ENCODE measurements at regions not wholly inside any gene's neighbourhood (a gene's known extent, or its start where the extent isn't known, plus 50 kb on each side); places are given as distances from the start of the nearest gene placed in this dataset.
"Not testable (repeated sequence)": the region's sequence is repeated elsewhere in the genome, so short reads cannot be mapped to it uniquely, and the experiment has no call there.

DNA sequence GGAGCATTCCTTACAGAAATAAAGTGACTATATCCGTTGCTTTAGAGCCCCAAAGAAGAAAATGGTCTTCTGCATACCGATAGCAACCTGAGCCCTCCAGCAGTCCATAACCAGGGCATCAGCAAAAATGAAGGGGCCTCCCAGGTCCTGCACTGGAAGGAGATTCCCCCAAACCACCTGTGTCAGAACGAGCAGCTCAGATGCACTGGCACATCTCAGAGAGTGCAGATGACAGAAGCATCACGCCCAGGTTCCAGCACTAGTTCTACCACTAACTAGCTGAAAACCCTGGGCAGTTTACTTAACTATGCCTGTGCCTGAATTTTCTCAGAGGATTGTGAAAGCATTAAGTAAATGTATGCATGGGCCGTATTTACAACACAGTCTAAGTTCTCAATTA, 466.7 kb upstream of the MYT1L start:
- no peak for DNase-seq (ENCODE audit: low read depth)

DNA sequence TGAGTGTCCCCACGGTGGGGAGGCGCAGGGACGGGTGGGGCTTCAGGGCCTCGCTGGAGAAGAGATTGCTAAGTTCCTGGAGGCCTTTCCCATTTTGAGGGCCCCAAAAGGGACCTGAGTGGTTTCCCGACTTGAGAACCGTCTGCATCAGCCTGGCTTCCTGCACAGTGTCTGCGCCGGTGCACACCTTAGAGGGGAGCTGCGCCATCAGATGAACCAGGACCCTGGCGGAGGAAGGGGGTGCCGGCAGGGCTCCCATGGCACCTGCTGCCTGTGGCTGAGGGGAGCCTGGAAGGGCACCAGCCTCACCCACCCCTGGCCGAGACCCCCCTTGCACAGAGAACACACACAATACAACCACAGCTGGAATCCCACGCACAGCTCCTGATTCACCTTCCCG, 465.1 kb upstream of the MYT1L start:
- no peak for DNase-seq (ENCODE audit: low read depth)

DNA sequence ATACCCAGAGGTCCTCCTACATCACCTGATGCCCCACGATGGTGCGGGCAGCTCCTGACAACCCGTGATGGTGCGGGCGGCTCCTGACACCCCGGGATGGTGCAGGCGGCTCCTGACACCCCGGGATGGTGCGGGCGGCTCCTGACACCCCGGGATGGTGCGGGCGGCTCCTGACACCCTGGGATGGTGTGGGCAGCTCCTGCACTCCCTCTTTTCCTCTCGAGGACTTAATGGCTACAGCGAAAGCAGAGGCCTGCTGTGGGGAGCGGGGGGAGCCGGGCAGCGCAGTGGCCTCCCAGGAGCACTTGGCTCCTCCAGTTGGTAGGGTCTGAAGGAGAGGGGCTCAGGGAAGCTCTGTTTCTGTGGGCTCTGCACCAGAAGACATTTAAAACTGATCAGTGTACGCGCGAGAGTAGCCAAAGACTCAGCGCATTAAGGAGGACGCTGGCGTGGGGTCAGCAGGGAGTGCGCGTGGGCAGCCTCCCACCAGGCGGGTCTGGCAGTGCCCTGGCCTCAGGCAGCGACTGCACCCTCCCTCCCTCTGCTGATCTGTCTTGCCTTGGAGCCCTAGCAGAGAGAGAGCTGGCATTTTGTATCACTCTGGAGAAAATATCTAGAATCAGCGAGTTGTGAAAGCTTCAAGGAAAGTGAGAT, 464.5 kb upstream of the MYT1L start:
- no peak for DNase-seq (ENCODE audit: low read depth)

DNA sequence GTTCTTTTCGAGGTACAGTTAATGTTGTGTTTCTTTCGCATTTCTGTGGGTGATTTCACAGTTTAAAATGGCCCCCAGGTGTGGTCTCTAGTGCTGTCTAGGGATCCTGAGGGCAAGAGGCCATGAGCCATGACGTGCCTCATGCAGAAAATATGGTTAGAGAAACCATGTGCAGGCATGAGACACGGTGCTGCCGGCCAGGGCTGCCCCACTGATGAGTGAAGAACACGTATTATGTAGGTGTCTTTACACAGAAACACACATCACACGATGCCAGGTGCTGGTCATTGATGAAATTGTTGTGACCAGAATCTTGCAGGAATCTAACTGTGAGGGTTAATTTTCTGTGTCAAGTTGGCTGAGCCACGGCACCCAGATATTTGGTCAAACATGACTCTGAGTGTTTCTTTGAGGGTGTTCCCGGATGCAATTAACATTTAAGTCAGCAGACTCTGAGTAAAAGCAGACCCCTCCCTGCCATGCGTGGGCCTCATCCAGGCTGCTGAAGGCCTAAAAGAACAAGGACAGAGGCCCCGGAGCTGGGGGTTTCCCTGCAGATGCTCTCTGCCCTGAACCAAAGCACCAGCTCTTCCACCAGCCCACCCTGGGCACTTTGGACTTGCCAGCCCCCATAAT, 463.0 kb upstream of the MYT1L start:
- DNase-seq (ENCODE audit: low read depth) = no peak

DNA sequence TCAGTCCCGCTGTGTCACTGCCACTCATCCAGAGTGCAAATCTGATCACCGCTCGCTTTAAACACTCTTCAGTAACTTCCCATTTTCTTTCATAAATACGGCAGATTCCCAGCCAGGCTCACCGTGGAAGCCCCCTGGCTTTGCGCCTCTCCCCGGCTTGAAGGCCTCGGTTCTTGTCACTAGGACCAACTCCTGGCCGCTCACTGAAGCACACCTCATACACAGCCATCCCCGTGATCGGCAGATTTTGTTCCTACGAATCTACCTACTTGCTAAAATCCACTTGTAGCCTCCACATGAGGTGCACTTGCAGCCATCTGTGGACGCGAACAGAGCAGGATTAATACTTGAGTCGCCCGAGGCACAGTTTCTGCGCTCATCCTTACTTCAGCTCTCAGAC, 462.4 kb upstream of the MYT1L start:
- no peak for DNase-seq (ENCODE audit: low read depth)

DNA sequence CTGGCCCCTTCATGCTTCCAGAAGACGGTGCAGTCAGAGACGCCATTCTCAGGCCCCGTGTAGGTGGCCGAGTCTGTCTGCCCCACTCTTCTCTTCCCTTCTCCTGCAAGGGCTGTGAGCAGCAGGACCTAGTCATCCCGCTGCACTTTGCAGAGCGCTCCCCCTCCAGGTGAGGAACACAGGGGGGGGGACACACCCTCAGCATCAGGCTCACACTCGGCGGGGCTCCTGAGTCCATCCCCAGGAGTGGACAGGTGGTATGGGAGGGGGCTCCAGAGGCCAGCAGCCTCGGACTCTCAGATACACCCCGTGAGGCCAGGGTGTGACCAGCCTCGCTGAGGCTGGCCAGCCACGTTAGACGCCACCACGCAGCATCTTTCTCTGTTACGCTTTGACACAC, 460.5 kb upstream of the MYT1L start:
- DNase-seq (ENCODE audit: low read depth) = no peak

DNA sequence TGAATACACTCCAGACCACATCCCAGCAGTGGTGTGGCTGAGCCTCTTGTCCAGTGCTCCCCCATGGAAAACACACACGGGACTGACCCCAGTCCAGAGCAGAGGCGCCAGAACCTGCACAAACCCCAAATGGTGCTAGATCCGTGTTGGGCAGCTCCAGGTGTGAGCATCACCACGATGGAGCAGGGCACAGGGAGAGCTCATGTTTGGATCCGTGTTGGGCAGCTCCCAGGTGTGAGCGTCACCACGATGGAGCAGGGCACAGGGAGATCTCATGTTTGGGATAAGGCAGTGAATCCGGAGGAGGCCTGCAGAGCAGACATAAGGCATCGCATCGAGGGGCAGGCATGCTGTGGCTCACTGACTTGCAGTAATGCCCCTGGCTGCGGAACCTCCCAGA, 460.0 kb upstream of the MYT1L start:
- no peak for DNase-seq (ENCODE audit: low read depth)

DNA sequence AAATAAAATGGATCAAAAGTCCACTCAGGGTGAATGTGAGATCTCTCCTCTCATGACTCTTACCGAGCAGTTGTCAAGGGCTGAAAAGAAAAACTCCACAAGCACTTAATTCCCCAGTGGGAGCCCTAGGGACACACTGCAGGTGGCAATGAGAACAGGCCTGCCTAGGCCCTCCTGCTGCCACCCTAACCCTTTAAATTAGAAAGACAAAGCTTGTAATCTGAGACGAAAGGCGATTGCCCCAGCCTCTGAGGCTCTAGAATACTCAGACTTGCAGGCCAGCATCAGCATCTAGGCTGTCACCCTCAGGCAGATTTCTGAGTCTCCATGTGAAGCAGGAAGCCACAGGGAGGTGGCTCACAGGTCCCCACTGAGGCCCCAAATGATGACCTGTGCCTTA, 457.0 kb upstream of the MYT1L start:
- DNase-seq (ENCODE audit: low read depth) = no peak

DNA sequence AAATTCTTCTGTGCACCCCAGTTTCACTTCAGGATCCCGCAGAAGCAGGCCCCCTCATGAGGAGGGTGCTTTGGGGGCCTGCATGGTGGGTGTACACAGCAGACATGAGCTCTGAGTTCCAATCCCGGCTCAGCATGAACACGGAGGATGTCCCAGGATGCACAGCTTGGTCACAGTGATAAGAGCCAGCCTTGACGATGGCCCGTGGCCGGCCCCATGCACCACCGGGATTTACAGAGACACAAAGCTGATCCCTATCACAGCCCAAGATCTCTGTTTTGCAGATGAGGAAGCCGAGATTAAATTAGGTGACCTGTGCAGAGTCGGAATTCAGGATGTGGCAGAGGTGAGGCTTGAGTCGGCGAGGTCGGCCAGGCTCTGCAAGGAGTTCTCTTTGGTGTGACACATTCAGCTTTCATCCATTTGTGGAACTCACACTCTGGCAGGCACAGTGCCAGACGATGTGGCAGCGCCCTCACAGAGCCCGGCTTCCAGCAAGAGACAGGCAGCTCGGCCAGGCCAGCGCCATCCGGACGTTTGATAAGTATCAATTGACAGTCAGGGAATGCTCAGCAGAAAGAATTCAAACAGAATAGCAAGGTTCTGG, 456.3 kb upstream of the MYT1L start:
- DNase-seq (ENCODE audit: low read depth) = no peak

DNA sequence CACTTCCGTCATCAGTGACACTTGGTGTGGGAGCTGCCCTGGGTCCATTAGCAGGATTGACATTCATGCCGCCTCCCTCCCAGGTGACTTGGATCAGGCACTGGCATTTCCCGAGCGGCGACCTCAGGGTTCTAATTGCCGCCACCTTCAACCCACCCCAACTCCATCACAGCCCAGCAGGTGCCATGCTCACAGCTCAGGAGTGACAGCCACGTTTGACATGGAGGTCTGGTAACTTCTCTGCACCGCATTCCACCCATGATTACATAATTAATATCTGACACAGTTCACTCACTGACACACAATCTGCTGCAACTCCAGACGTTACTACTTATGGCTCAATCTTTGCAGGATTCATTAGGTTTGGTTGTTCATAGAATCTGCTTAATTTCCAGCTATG, 450.9 kb upstream of the MYT1L start:
- DNase-seq (ENCODE audit: low read depth) = no peak

DNA sequence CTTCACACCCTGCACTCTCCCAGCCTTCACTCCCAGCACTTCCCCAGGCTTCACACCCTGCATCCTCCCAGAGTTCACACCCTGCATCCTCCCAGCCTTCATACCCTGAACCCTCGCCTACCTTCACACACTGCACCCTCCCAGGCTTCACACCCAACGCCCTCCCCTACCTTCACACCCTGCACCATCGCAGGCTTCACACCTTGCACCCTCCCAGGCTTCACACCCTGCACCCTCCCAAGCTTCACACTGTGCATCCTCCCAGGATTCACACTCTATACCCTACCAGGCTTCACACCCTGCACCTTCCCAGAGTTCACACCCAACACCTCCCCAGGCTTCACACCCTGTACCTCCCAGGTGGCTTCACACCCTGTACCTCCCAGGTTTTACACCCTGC, 448.7 kb upstream of the MYT1L start:
- no peak for DNase-seq (ENCODE audit: low read depth)

DNA sequence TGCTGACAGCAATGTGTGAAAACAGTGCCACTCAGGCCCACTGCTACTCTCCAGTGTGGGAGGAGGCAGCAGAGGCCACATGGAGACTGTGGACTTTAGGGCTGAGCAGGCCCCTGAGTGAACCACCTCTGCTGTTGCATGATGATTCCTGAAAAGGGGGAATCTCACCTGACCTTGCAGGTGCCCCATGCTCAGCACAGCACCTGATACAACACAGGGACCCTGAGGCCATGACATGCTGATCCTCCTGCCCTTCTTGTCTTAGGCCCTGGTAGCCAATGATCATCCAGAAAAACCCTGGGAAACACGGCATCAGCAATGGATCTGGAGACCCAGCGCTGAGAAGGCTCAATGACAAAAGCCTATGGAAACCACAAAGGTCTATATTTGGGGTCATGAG, 446.8 kb upstream of the MYT1L start:
- no peak for DNase-seq (ENCODE audit: low read depth)

DNA sequence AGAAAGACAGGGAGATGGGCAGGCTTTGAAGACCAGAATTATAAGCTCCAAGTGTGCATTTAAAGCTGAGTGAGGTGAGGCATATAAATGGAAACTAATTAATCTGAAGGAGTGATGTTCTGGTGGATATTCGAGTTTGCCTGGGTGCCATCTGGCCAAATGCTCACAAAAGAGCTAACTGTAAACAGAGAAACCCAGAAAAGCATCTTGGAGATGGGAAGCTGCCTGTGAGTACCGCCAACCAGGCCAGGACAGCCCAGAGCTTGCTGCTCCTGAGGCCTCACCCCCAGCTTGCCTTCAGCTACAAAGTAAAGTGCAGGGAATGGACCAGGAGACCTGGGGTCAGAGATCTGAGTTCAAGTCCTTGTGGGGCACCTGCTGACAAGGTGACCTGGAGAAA, 446.1 kb upstream of the MYT1L start:
- no peak for DNase-seq (ENCODE audit: low read depth)

DNA sequence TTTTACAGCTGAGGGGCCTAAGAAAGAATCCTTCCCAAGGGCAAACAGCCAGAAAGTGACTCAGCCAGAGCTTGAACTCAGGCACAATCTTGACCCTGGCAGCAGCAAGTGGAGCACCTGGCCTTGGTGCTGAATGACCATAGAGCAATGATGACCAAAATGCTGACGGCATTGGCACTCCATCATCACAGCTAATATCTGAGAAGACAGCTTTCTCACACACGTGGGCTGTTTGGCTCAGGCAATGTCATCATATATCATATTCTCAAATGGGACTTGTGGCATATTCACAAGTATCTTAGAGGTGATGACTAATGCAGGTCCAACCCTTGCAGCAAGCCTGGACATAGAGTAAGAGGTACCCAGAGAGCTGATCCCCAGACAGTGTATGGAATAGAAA, 443.9 kb upstream of the MYT1L start:
- DNase-seq (ENCODE audit: low read depth) = no peak

DNA sequence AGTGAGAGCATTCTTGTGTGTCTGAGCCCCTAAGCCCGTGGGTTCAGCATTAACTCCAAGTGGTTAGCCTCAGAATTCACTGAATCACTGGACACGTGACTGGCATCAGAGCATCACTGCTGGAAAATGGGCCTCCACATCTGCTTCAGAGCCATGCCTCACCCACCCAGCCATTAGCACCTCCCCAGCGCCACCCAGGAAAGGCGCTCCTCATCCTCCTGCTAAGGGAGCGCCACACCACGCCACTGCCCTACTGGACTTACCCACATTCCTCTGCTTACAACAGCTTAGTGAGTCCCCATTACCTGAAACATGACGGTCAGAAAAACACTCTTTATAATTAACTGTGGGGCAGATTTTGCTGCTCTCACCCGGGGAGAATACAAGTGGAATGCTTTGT, 442.6 kb upstream of the MYT1L start:
- no peak for DNase-seq (ENCODE audit: low read depth)

DNA sequence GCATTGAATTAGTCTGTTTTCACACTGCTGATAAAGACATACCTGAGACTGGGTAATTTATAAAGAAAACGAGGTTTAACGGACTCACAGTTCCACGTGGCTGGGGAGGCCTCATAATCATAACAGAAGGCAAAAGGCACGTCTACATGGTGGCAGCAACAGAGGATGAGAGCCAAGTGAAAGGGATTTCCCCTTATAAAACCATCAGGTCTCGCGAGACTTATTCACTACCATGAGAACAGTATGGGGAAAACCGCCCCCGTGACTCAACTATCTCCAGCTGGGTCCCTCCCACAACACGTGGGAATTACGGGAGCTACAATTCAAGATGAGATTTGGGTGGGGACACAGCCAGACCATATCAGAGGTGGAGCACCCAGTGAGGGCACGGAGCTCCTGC, 442.0 kb upstream of the MYT1L start:
- DNase-seq (ENCODE audit: low read depth) = not testable (repeated sequence)

DNA sequence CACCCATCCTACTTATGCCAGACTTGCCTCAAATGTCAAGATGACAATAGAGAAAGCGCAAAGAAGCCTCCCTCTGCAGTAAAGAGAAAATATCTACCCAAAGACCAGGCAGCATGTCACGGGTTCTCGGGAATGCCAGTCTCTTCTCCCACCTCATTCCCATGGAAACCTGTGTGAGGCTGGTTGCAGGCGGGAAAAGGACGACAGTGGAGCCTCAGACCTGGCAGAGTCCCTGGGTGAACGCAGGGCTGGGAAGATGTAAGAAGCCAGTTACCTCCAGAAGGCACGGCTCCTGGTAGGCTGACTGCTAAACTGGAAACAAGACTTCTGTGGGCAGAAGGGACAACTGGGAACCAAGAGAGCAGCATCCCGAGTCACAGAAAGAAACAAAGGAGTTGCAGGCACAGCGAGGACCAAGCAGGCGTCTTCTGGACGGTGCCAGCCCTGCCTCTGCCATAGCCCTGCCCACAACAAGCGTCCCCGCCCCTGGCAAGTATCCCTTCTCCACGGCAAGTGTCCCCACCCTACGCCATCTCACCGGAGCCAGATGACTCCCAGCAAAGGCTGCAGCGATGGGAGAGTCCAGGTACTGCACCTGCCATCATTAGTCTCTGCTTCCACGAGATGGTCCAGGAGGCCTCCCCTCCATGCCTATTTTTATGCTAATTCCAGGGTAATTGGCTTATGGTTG, 440.8 kb upstream of the MYT1L start:
- DNase-seq (ENCODE audit: low read depth) = no peak

DNA sequence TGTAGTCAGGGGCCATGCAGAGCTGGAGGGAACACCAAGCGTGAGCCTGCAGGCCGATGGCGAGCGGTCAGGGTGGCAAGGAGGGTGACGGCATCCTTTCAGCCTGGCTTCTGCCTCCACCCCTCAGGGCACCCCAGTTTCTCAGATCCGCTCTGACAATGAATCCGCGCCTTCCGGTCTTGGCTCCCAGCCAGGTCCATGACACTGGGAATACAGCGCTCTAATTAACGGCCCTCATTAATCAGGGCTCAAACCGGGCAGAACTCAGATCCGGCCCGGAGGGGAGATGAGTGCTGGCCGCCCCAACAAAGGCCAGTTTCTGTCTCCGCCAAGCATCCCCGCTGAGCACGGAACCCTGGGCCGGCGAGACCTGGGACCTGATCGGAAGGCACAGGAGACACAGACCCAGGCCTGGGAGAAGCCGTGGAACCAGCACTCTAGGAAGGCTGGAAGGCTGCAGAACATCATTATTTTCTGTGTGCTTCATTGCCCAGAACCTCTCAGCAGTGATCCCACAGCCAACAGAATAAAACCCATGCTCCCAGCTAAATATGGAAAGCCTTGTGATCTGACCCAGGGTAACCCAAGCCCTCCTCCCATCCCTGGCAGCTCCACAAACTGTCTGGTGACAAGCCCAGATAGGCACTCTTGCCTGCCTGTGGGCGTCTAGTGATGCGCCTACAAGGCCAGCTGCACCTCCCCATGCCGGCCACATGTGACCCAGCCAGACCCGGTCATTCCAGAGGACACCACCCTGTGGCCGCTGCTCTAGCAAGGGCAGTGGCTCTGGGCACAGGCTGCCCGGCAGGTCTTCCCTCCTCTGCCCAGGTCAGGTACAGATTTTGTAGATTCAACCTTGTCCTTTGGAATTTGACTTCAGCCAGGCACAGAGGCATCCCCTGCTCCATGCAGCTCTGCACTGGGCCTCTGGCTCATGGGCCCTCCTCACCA, 438.7 kb upstream of the MYT1L start:
- no peak for DNase-seq (ENCODE audit: low read depth)

DNA sequence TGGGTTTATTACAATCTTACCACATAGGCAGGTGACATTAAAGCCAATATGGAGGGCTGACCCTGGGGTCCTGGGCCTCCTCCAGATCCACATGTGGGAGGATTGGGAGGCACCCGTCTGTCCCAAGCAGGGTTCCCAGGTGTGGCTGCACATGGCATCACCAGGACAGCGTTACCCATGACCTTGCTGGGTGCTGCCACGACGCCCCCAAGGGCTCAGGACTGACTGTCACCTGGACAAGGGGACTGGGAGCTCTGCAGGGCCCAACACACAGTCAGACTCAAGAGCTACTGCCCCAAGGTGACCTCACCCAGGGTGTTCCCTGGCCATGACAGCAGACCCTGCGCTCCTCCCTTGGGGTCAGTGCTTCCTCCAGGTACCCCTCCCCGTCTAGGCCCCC, 437.4 kb upstream of the MYT1L start:
- DNase-seq (ENCODE audit: low read depth) = no peak

DNA sequence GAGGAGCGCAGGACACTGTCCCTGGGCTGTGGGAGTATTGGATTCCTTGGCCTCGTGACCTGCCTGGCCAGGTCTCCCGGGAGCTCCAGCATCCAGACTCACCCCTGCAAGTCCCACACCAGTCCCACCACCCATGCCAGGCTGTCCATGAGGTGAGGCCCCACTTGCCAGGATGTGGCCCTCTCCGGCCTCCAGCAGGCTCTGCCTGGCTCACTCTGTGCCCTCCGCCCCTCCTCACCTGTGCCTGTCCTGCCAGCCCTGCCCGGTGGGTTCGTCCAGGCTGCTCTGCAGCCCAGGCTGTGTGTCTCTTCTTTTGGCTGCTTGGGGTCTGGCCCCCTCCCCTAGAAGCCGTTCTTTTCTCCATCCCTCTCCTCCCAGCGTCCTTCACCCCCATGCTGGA, 436.8 kb upstream of the MYT1L start:
- no peak for DNase-seq (ENCODE audit: low read depth)

DNA sequence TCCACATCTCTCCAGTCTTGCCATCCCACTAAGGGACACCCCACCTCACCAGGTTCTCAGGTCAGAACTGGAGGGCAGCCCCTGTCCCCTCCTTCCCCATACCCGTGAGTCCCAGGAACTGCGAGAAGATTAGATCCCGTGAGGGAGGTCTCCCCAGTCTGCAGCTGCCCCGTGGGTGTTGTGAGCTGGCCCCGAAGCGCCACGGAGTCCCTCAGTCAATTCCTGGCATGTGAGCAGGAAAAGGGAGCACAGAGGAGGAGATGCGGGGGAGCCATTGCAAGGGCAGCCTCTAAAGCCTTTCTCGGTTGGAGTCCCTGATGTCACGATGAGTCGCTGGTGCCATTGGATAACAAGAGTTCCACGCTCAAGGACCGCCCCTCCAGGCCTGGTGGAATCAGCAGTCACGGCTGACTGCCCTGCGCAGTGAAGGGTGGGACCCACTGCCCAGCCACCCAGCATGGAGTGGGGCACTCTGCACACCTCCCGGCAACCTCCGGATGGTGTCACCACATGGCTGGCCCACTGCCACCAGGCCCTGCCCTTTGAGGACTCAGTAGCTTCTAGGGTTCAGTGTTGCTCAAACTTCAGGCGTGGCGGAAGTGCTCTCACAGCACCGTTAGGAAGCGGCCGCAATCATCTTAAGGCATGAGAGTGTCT, 434.9 kb upstream of the MYT1L start:
- no peak for DNase-seq (ENCODE audit: low read depth)

All from stimulated activated CD8-positive, alpha-beta memory T cell treated with anti-CD3 and anti-CD28 coated beads, Interleukin-7, amount 100 ng/mL, for 24 hours (primary cell).